ENCODE measurements at regions not wholly inside any gene's neighbourhood (a gene's known extent, or its start where the extent isn't known, plus 50 kb on each side); places are given as distances from the start of the nearest gene placed in this dataset.
"Not testable (repeated sequence)": the region's sequence is repeated elsewhere in the genome, so short reads cannot be mapped to it uniquely, and the experiment has no call there.

DNA sequence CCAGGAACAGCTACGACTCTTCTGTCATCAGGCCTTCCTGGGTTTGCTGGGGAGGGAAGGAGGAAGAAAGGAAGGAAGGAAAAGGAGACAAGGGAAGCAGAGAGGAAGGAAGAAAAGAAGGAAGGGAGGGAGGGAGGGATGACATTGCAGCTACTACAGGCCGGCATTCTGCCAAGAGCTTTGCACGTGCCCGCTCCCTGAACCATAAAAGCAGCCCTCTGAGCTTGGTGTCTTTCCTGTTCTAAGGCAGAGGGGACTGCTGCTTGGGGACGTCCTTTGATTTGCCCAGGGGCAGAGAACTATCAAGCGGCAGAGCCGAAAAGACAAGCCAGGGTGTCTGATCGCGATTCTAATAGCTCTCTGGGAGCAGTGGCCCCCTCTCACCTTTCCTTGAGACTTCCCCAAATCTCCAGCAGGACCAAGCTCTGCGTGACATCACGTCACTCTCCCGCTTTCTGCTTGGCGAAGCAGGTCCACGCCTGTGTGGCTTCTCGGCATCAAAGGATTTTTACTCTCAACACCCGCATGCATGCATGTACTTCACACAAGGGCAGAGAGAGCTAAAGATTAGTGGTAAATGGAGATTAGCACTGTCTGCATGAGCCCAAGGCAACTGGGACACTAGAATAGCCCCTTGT lies 167.8 kb upstream of the AUTS2 start:
- no peak for DNase-seq (ENCODE audit: low read depth)

DNA sequence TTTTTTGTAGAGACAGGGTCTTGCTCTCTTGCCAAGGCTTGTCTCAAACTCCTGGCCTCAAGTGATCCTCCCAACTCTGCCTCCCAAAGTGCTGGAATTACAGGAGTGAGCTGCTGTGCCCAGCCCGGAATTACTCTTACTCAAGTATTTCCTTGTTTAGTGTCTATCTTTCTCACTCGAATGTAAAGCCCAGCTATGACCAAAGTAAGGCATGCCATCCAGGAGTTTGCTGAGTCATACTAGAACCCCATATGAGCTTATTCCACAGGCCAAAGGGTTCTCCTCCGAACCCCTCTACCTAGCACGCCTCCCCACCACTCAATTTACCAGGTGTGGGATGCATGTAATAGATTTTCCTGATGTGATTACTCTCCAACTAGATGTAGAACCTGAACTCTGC lies 166.6 kb upstream of the AUTS2 start:
- no peak for DNase-seq (ENCODE audit: low read depth)

DNA sequence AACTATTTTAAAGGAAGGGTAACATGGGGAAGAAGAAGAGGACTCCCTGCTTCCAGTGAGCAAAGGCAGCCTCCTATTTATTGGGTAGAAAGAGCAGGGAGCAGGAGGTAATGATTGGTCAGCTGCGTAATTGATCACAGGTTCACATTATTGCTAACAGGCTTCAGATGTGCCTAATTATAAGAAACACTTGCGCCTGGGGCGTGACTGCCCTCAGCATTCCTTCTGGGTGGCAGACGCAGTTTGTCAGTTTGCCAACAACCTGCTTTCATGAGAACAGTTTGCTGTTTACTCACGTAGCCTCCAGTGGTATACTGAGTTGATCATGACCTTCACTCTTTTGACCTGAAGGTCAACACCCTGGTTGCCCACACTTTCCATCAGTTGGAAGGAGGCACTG lies 166.0 kb upstream of the AUTS2 start:
- DNase-seq (ENCODE audit: low read depth) = not testable (repeated sequence)

DNA sequence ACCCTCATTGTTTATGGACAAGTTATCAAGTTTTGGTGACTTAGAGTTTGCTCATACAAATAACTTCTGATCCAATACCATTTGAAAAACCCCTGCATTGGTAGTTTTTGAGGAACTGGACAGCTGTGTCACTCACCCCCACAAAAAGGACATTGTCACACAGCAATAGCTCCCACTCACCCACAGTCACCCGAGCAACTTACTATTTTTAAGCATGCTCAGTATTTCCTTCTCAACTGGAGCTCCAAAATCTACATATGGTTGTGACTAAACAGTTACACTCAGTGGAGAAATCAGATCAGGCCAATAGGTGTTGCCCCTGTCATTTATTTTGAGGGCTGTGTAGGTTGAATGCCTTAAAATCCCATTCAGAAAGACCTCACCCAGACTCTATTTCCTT lies 165.2 kb upstream of the AUTS2 start:
- no peak for DNase-seq (ENCODE audit: low read depth)

DNA sequence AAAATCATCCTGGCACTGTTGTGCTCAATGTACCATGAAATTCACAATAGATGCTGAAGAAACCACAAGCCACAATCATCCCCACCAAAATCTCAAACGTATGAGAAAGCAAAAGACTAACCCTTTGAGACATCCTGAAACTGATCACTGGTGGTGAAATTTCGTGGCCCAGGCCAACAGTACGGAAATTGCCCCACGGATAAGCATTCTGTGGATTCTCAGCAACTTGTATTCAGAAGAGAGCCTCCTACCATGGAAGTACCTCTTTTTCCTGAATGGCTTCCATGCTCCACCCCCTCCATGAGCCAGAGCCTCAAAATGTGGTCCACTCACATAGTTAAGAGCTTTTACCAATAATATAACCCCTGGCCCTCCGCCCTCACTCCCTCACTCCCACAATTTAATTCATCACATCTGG lies 163.9 kb upstream of the AUTS2 start:
- no peak for DNase-seq (ENCODE audit: low read depth)

DNA sequence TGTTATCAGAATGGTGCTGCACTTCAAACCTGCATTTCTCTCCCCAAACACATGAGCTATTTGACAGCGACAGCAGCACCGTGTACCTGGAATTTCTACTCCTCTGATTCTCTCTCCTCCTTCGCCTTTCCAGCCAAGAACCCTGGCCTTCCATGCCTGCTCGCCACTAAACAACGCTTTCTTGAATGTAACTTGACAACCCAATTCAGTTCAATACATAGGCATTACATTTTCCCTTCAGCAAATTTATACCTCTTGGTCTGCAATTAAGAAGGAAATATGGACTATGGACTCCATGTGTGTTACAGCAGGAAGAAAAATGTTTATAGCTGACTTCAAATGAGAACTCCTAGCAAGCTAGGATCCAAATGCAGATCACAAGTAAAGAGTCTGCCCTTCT lies 162.6 kb upstream of the AUTS2 start:
- DNase-seq (ENCODE audit: low read depth) = no peak

DNA sequence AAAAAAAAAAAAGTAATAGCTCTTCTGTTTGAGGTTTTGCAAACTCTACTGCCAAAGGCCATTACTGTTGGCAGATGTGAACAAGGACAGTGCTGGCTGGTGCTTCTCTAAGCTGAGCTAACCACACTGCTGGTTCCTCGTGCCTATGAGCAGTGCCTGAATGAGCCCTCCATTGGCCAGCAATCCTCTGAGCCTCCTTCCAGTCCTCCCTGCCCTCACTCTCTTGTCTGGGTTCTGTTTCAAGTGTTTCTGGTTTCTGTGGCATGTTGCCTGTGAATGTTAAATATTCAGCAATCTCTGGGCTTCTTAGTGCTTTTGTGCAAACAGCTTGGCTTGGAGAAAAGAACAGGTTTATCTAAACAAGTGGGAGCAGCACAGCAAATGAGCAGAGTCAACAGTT lies 161.3 kb upstream of the AUTS2 start:
- no peak for DNase-seq (ENCODE audit: low read depth)

DNA sequence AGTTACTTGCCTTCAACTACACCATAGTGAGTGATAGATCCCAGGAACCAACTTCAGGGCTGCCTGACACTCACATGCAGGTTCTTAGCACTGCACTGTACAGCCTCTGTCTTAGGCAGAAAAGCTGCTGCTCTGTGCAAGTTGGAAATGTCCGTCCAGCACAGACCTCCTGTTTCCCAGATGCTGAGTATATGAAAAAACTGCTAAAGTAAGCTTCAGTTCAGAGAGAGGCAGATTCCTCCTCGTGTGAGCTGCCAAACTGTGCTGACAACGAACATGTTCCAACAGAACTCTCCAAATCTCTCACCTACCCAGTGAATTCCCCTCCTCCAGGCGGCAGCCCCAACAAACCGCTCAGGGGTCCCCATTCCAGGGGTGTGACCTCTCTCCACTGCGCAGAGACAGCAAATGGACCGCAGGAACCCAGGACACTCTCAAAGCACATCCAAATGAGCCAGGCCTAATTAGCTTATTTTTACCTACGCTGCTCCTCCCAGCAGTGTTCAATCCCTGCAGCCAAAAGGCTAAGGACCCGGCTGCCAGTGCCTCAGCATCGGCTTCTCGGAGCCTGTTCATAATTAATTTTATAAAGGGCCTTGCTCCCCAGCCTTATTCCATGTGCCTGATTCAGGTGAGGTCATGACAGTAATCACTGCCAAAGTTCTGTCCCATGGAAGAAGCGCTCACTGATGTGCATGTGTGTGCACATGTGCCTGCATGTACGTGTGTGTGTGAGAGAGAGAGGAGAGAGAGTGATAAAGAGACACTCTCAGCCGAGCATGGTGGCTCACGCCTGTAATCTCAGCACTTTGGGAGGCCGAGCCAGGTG lies 159.5 kb upstream of the AUTS2 start:
- peak; percentile 81 for DNase-seq (ENCODE audit: low read depth)

DNA sequence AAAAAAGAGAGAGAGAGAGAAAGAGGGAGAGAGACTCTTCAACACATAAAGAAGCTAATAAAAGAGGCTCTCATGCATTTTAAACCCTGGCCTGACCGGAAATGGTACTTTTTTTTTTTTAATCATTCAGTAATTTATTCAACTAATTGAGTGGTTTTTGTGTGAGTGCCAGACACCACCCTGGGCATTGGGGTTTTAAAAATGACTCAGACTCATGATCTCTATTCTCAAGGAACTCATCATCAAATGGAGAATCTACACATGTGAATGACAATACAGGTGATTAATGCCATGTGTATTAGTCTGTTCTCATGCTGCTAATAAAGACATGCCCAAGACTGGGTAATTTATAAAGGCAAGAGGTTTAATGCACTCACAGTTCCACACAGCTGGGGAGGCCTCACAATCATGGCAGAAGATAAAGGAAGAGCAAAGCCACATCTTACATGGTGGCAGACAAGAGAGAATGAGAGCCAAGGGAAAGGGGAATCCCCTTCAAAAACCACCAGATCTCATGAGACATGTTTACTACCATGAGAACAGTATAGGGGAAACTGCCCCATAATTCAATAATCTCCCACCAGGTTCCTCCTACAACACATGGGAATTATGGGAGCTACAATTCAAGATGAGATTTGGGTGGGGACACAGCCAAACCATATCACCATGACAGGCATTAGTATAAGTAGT lies 158.5 kb upstream of the AUTS2 start:
- no peak for DNase-seq (ENCODE audit: low read depth)

DNA sequence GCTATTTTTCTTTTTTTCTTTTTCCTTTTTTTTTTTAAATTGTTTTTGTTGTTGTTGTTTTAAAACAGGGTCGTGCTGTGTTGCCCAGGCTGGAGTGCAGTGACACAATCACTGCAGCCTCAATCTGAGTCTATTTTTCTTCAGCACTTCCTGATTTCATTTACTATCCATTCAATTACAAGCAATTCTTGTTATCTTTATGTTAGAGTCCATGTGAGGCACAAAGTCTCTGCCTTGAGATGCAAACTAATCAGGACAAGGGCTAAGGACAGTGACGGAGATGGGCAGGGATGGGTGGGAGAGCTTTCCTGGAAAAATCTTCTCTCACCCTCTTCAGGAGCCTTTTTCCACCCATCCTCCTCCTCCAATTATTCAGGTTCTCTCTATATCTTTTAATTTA lies 157.3 kb upstream of the AUTS2 start:
- no peak for DNase-seq (ENCODE audit: low read depth)

DNA sequence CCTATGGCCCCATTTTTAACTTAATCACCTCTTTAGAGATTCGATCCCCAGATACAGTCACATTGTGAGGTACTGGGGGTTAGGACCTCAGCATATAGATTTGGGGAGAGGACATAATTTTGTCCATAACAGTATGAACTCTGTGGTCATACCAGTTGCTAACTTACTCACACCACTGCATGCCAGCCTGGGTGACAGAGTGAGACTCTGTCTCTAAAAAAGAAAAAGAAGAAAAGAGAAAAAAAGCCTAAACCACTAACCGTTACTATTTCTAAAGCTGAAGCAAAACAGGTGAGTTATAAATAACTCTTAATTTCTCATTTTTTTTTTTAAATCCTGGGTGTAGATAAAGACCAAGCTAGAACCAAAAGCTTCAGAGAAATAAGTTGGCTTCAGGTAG lies 155.1 kb upstream of the AUTS2 start:
- no peak for DNase-seq (ENCODE audit: low read depth)

DNA sequence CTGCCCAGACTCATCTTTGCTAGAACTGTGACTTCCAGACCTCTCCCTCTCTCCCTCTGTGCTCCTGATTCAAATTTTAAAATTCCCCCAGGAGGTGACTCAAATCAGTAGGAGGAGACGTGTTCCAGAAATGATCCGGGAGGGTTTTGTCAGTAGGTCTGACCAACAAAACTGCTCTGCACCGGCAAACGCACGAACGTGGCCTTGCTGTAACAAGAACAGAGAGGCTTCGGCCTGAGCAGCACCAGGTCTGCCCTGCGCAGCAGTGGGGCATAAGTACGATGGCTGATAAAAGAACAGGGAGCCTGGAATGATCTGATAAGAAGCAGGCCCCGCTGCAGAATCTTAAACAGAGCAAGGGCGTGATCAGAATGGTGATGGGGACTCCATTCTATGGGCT lies 152.7 kb upstream of the AUTS2 start:
- DNase-seq (ENCODE audit: low read depth) = no peak

DNA sequence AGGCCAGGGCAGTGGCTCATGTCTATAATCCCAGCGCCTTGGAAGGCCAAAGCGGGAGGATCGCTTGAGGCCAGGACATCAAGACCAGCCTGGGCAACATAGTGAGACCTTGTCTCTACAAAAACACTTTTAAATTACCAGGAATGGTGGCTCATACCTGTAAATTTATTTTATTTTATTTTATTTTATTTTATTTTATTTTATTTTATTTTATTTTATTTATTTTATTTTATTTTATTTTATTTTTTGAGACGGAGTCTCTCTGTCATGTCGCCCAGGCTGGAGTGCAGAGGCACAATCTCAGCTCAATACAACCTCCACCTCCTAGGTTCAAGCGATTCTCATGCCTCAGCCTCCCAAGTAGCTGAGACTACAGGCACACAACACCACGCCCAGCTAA lies 152.1 kb upstream of the AUTS2 start:
- not testable (repeated sequence) for DNase-seq (ENCODE audit: low read depth)

DNA sequence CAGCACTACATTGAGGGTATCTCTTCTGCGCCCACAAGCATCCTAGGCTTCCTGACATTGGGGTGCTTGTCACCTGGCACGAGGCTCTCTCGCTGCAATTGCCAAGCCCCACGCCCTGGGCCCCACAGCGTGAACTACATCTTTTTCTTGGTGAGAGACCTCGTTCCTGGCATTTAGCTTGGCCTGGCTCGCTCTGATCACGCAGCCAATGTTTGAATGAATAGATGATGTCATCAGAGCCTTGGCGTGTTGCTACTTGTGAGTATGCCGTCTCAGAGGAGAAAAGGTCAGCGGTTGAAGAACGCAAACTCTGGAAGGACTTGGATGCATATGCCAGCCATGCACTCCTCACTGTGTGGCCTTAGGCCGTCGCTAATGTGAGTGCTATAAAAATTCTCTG lies 150.2 kb upstream of the AUTS2 start:
- DNase-seq (ENCODE audit: low read depth) = no peak

DNA sequence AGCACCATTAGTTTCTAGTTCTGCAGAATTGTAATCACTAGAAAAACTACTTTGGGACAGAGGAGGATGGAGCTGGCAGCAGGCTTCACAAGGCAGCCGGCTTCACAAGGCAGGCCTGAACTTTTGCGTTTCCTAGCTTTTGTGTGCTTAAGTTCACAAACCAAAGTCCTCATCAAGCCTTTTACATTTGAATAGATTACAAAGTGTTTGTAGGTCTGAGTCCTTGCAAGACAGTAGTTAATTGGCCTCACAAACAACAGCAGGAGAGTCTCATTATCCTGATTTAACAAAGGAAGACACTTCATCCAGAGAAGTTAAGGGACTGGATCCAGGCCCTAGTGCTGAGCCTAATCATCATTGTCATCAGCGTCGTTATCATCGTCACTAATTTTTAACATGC lies 147.8 kb upstream of the AUTS2 start:
- DNase-seq (ENCODE audit: low read depth) = no peak

DNA sequence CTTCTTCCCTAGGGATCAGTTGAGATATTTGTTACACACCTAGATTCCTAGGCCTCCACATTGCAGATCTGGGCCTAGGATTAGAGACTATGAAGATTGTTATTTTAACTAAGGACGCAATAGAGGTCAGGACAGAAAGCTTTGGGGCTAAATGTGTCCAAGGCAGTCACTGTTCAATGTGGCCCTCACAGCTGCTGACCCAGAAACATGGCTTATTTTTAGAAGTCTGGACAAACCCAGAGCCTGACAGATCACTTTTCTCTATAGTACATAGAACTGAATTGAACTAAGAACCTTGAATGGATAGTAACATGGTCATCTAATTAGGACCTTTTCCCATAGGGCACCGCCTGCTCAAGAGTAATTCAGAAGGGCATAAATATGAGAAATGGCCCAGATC lies 146.6 kb upstream of the AUTS2 start:
- DNase-seq (ENCODE audit: low read depth) = no peak

DNA sequence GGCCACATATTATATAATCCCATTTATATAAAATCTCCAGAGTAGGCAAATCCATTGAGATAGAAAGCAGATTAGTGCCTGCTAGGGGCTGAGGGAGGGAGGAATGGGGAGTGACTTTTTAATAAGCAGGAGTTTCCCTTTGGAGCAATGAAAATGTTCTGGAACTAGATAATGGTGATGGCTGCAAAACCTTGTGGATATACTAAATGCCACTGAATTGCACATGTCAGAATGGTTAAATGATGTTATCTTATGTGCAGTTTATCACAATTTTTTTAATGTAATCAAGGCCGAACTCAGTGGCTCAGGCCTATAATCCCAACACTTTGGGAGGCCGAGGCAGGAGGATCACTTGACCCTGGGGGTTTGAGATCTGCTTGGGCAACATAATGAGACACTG lies 145.5 kb upstream of the AUTS2 start:
- no peak for DNase-seq (ENCODE audit: low read depth)

DNA sequence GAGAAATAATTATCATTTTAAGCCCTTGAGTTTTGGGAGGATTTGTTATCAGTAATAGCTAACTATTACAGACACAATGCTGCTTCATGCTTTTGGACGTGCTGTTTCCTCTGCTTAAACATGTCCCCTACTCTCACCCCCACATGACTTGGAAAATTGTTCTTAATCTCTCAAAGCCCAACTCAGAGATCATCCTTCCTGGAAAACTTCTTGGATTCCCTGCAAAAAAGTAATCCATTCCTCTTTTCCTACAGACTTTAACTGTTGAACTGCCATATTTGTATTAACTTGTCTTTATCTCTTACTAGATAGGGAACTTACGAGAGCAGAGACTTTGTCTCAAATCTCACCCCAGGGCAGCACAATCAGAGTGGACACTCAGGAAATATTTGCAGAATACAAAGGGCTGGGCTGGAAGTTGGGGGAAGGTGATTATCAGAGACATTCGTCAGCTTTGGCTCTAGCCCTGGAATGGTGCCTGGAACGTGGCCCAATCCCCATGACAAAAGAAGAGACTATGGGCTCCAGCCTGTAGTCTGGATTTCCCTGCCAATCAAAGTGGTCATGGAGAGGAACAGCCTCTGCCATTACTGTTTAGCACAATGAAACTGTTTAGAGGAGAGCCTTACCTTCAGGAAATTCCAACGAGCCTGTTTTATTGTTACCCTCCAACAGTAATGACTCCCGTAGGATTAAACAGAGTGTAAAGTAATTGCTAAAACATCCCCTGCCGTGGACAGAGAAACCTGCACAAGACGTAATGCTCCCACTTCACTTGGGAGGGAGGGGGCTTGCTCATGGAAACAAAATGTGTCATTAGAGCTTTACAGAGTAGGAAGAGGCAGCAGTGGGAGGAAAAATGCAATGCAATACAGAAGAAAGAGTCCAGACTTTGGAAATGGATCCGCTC lies 140.4 kb upstream of the AUTS2 start:
- peak; percentile 63 for DNase-seq (ENCODE audit: low read depth)

DNA sequence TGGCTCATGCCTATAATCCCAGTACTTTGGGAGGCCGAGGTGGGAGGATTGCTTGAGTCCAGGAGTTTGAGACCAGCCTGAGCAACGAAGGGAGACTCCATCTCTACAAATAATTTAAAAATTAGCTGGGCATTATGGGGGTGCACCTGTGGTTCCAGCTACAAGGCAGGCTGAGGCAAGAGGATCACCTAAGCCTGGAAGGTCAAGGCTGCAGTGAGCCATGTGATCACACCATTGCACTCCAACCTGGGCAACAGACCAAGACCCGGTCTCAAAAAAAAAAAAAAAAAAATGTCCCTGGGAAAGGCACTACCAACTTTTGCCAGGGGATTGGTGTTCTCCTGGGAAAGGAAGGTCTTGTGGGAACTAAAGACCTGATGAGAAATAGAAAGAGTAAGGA lies 134.2 kb upstream of the AUTS2 start:
- DNase-seq (ENCODE audit: low read depth) = no peak

DNA sequence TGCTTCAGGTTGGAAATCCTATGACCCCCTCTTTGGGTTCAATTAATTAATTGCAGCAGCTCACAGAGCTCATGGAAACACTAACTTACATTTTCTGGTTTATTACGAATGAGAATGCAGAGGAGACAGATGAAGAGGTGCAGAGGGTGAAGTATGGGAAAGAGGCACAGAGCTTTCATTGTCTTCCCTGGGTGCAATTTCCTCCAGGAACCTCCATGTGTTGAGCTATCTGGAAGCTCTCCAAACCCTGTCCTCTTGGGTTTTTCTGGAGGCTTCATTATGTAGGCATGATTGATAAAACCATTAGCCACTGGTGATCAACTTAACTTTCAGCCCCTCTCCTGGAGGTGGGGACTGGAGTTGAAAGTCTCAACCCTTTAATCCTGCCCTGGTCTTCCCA lies 133.0 kb upstream of the AUTS2 start:
- no peak for DNase-seq (ENCODE audit: low read depth)

DNA sequence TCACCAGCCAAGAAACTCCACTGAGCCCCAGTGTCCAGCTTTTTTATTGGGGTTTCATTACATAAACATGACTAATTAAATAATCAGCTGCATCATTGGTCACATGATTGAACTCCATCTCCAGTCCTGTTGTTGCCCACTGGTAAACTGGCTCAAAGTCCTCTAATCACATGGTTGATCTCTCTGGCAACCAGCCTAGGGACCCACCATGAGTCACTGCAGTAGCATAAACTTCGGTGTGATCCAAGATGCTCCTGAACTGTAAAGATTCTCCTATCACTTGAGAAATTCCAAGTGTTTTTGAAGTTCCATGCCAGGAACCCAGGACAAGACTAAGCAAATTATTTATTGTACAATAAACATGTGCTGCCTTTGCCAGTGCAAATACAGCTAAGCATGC lies 130.4 kb upstream of the AUTS2 start:
- no peak for DNase-seq (ENCODE audit: low read depth)

DNA sequence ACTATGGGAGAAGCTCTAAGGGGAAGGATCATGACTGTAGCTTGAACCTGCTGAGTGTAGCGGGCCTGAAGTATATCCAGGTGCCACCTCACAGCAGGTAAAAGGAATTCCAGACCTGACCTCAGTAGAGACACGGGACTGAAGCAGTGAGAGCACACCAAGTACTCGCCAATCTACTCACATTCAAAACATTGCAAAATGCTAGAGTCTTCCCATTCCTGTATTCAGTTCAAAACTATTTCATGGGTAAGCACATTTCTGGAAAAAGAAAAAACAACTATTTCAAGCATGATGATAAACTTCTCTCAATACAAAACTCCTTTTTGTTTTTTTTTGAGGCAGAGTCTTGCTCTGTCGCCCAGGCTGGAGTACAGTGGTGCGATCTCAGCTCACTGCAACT lies 121.9 kb upstream of the AUTS2 start:
- no peak for DNase-seq (ENCODE audit: low read depth)

Measured in forelimb muscle (tissue), 1 donor.